Smooth muscle cell of the brain vasculature (primary cell): ENCODE measurements at regions not wholly inside any gene's neighbourhood (a gene's known extent, or its start where the extent isn't known, plus 50 kb on each side); places are given as distances from the start of the nearest gene placed in this dataset.
"Not testable (repeated sequence)": the region's sequence is repeated elsewhere in the genome, so short reads cannot be mapped to it uniquely, and the experiment has no call there.

Experiments
- DNase-seq: peaks from one replicate; pipeline ENCODE4 v3.0.0-alpha.2; 2012; ENCODE audit warnings: low read depth, low spot score

- DNase-seq = no peak
Observed at GRCh38 chr15:92705764-92706163, 50.2 kb upstream of the FAM174B start.

- DNase-seq = no peak
Observed at GRCh38 chr15:92706201-92706600, 50.6 kb upstream of the FAM174B start.

GRCh38 chr15:92707880-92708551 is 52.4 kb upstream of the FAM174B start:
- DNase-seq = no peak

GRCh38 chr15:92708635-92709034 is 53.1 kb upstream of the FAM174B start:
- no peak for DNase-seq

GRCh38 chr15:92709110-92709790 is 53.7 kb upstream of the FAM174B start:
- no peak for DNase-seq

- no peak for DNase-seq
Observed at GRCh38 chr15:92711457-92711831, 55.9 kb upstream of the FAM174B start.

- no peak for DNase-seq
Observed at GRCh38 chr15:92714077-92714476, 58.5 kb upstream of the FAM174B start.

GRCh38 chr15:92714477-92715401 is 59.2 kb upstream of the FAM174B start:
- peak; percentile 46 for DNase-seq

- no peak for DNase-seq
Observed at GRCh38 chr15:92715758-92716157, 60.2 kb upstream of the FAM174B start.

GRCh38 chr15:92719021-92719420 is 63.4 kb upstream of the FAM174B start:
- DNase-seq = no peak

GRCh38 chr15:92724144-92724543 is 68.6 kb upstream of the FAM174B start:
- no peak for DNase-seq

GRCh38 chr15:92725171-92725570 is 69.6 kb upstream of the FAM174B start:
- no peak for DNase-seq

GRCh38 chr15:92728266-92728665 is 72.7 kb upstream of the FAM174B start:
- no peak for DNase-seq

GRCh38 chr15:92733090-92733933 is 77.7 kb upstream of the FAM174B start:
- DNase-seq = no peak

GRCh38 chr15:92733934-92734521 is 78.5 kb upstream of the FAM174B start:
- no peak for DNase-seq

- DNase-seq = not testable (repeated sequence)
Observed at GRCh38 chr15:92739246-92739645, 83.7 kb upstream of the FAM174B start.

- DNase-seq = no peak
Observed at GRCh38 chr15:92745845-92746271, 90.3 kb upstream of the FAM174B start.

GRCh38 chr15:92747047-92747446 is 91.5 kb upstream of the FAM174B start:
- no peak for DNase-seq

- no peak for DNase-seq
Observed at GRCh38 chr15:92749216-92749615, 93.6 kb upstream of the FAM174B start.

GRCh38 chr15:92749946-92750345 is 94.4 kb upstream of the FAM174B start:
- no peak for DNase-seq

- no peak for DNase-seq
Observed at GRCh38 chr15:92751528-92751927, 96.0 kb upstream of the FAM174B start.
